Fibroblast of lung (primary cell): ENCODE measurements at regions not wholly inside any gene's neighbourhood (a gene's known extent, or its start where the extent isn't known, plus 50 kb on each side); places are given as distances from the start of the nearest gene placed in this dataset.

Experiments
- CTCF ChIP-seq, 2 donors: IDR thresholded peaks in 1 of 2; conservative IDR thresholded peaks in 1 of 2; 1 replicate in 1 of 2; 2 replicates in 1 of 2; pipeline ENCODE4 v1.5.1; 2011 to 2012; ENCODE audit warnings: low read length in 2 of 2, control low read depth in 1 of 2, inconsistent platforms in 1 of 2, low read depth in 1 of 2, mild to moderate bottlenecking in 1 of 2
- EZH2 ChIP-seq: IDR thresholded peaks from 2 replicates; pipeline ENCODE4 v1.5.1; 2012; ENCODE audit warnings: low read length, control low read depth, mild to moderate bottlenecking; ENCODE audit errors: missing control alignments

GRCh38 chr3:498487-498886, 301.9 kb downstream of the CHL1 start:
- no peak for TF ChIP-seq CTCF (conservative IDR thresholded peaks at IDR 0.05 in 1 of 2, IDR thresholded peaks at IDR 0.05 in 1 of 2; ENCODE audit: low read depth in 1 of 2, low read length in 2 of 2)
- no peak for TF ChIP-seq EZH2
